ENCODE measurements at regions not wholly inside any gene's neighbourhood (a gene's known extent, or its start where the extent isn't known, plus 50 kb on each side); places are given as distances from the start of the nearest gene placed in this dataset.
"Not testable (repeated sequence)": the region's sequence is repeated elsewhere in the genome, so short reads cannot be mapped to it uniquely, and the experiment has no call there.

- H3K27ac ChIP-seq (ENCODE audit: low read length): no peak overlapping the region
- no peak overlapping the region for H3K9ac ChIP-seq (ENCODE audit: low read depth, low read length)
- H3K9me3 ChIP-seq (ENCODE audit: insufficient read depth, low read length, severe bottlenecking): peaks cover 3% of the 10 kb centered on the region
- no peaks in the 10 kb centered on the region for H3K36me3 ChIP-seq (ENCODE audit: insufficient read depth, low read length)
- peaks cover 26% of the 10 kb centered on the region for H3K4me1 ChIP-seq (ENCODE audit: insufficient read depth, low read length)
- H3K4me3 ChIP-seq (ENCODE audit: low read depth in 1 of 2, low read length in 2 of 2): no peak overlapping the region
- no peaks in the 10 kb centered on the region for H3K79me2 ChIP-seq (ENCODE audit: insufficient read depth, low read length)
- no peak overlapping the region for H3K4me2 ChIP-seq (ENCODE audit: insufficient read depth, low read length)
- TF ChIP-seq EZH2 (IDR thresholded peaks at IDR 0.05; ENCODE audit: borderline replicate concordance, low read depth, low read length, severe bottlenecking): no peak
- TF ChIP-seq, protein P1, sequence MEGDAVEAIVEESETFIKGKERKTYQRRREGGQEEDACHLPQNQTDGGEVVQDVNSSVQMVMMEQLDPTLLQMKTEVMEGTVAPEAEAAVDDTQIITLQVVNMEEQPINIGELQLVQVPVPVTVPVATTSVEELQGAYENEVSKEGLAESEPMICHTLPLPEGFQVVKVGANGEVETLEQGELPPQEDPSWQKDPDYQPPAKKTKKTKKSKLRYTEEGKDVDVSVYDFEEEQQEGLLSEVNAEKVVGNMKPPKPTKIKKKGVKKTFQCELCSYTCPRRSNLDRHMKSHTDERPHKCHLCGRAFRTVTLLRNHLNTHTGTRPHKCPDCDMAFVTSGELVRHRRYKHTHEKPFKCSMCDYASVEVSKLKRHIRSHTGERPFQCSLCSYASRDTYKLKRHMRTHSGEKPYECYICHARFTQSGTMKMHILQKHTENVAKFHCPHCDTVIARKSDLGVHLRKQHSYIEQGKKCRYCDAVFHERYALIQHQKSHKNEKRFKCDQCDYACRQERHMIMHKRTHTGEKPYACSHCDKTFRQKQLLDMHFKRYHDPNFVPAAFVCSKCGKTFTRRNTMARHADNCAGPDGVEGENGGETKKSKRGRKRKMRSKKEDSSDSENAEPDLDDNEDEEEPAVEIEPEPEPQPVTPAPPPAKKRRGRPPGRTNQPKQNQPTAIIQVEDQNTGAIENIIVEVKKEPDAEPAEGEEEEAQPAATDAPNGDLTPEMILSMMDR (IDR thresholded peaks at IDR 0.05; ENCODE audit: borderline replicate concordance, extremely low read depth, low read length, poor library complexity, severe bottlenecking): no peak
- H3K27me3 ChIP-seq (ENCODE audit: insufficient read depth, low read length, poor library complexity): no peaks in the 10 kb centered on the region
- no peak for ATAC-seq (ENCODE audit: insufficient read depth, low read depth)
- DNase-seq: no peak
- no peaks in the 10 kb centered on the region for H4K20me1 ChIP-seq (ENCODE audit: insufficient read depth, low read length)
- H2AFZ ChIP-seq (ENCODE audit: low read depth, low read length): no peak overlapping the region
Observed at GRCh38 chr20:30506100-30506499, 751.4 kb upstream of the DEFB115 start.

DNA sequence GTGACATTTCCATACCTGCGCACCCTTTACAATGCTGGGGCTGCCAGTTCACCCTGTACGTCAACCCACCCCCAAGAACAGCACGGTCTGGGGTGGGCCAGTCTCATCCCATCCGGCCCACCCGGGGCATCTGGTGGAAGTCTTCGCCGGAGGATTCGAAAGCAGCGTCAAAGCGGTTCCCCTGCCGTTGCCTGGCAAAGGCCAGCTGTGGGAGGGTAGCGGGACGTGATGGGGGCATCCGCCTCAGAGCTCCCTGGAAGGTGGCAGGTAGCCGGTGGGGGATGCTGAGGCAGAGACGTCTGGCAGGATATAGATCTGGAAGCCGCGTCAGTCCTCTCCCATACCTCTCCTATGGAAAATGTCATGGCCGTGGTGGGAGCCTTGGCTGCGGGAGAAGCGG, 749.1 kb upstream of the DEFB115 start:
- H3K9ac ChIP-seq (ENCODE audit: low read depth, low read length); ATAC-seq (ENCODE audit: insufficient read depth, low read depth); H3K79me2 ChIP-seq (ENCODE audit: insufficient read depth, low read length); H3K4me2 ChIP-seq (ENCODE audit: insufficient read depth, low read length); H3K36me3 ChIP-seq (ENCODE audit: insufficient read depth, low read length); H3K4me3 ChIP-seq (ENCODE audit: low read depth in 1 of 2, low read length in 2 of 2); H4K20me1 ChIP-seq (ENCODE audit: insufficient read depth, low read length); H3K27me3 ChIP-seq (ENCODE audit: insufficient read depth, low read length, poor library complexity); H2AFZ ChIP-seq (ENCODE audit: low read depth, low read length); H3K27ac ChIP-seq (ENCODE audit: low read length); DNase-seq: not testable (repeated sequence)
- H3K9me3 ChIP-seq (ENCODE audit: insufficient read depth, low read length, severe bottlenecking): peaks cover 17% of the 10 kb centered on the region
- peaks cover 10% of the 10 kb centered on the region for H3K4me1 ChIP-seq (ENCODE audit: insufficient read depth, low read length)

GRCh38 chr20:30511322-30512030, 746.0 kb upstream of the DEFB115 start:
- no peak for ATAC-seq (ENCODE audit: insufficient read depth, low read depth)

GRCh38 chr20:30513050-30513628, 744.3 kb upstream of the DEFB115 start:
- ATAC-seq (ENCODE audit: insufficient read depth, low read depth) (no peak), DNase-seq (no peak)
- no peak overlapping the region for H3K27ac ChIP-seq (ENCODE audit: low read length)
- H3K9me3 ChIP-seq (ENCODE audit: insufficient read depth, low read length, severe bottlenecking): peaks cover 22% of the 10 kb centered on the region
- H3K36me3 ChIP-seq (ENCODE audit: insufficient read depth, low read length): no peaks in the 10 kb centered on the region
- H3K4me1 ChIP-seq (ENCODE audit: insufficient read depth, low read length): no peaks in the 10 kb centered on the region
- H3K79me2 ChIP-seq (ENCODE audit: insufficient read depth, low read length): no peaks in the 10 kb centered on the region
- H3K4me2 ChIP-seq (ENCODE audit: insufficient read depth, low read length): no peak overlapping the region
- no peaks in the 10 kb centered on the region for H3K27me3 ChIP-seq (ENCODE audit: insufficient read depth, low read length, poor library complexity)
- no peak overlapping the region for H2AFZ ChIP-seq (ENCODE audit: low read depth, low read length)
- H3K4me3 ChIP-seq (ENCODE audit: low read depth in 1 of 2, low read length in 2 of 2): no peak overlapping the region
- no peak overlapping the region for H3K9ac ChIP-seq (ENCODE audit: low read depth, low read length)
- TF ChIP-seq, protein P1 (IDR thresholded peaks at IDR 0.05; ENCODE audit: borderline replicate concordance, extremely low read depth, low read length, poor library complexity, severe bottlenecking): no peak
- no peak for TF ChIP-seq EZH2 (IDR thresholded peaks at IDR 0.05; ENCODE audit: borderline replicate concordance, low read depth, low read length, severe bottlenecking)
- H4K20me1 ChIP-seq (ENCODE audit: insufficient read depth, low read length): no peaks in the 10 kb centered on the region

More at GRCh38 chr20:30511322-30512030, 746.0 kb upstream of the DEFB115 start:
- Histone ChIP-seq H3K36me3 (ENCODE audit: insufficient read depth, low read length) (no peaks in the 10 kb centered on the region), H3K27ac (ENCODE audit: low read length) (no peak overlapping the region), H4K20me1 (ENCODE audit: insufficient read depth, low read length) (no peaks in the 10 kb centered on the region), H3K9ac (ENCODE audit: low read depth, low read length) (no peak overlapping the region), H3K4me1 (ENCODE audit: insufficient read depth, low read length) (no peaks in the 10 kb centered on the region), H3K27me3 (ENCODE audit: insufficient read depth, low read length, poor library complexity) (no peaks in the 10 kb centered on the region), H3K4me2 (ENCODE audit: insufficient read depth, low read length) (no peak overlapping the region), H3K79me2 (ENCODE audit: insufficient read depth, low read length) (no peaks in the 10 kb centered on the region), H3K4me3 (ENCODE audit: low read depth in 1 of 2, low read length in 2 of 2) (no peak overlapping the region), H3K9me3 (ENCODE audit: insufficient read depth, low read length, severe bottlenecking) (peaks cover 22% of the 10 kb centered on the region), H2AFZ (ENCODE audit: low read depth, low read length) (no peak overlapping the region)
- TF ChIP-seq EZH2 (IDR thresholded peaks at IDR 0.05; ENCODE audit: borderline replicate concordance, low read depth, low read length, severe bottlenecking): no peak
- TF ChIP-seq, protein P1 (IDR thresholded peaks at IDR 0.05; ENCODE audit: borderline replicate concordance, extremely low read depth, low read length, poor library complexity, severe bottlenecking): no peak
- no peak for DNase-seq

- H3K4me2 ChIP-seq (ENCODE audit: insufficient read depth, low read length); H3K9ac ChIP-seq (ENCODE audit: low read depth, low read length); H3K4me1 ChIP-seq (ENCODE audit: insufficient read depth, low read length); DNase-seq; H3K79me2 ChIP-seq (ENCODE audit: insufficient read depth, low read length); H3K4me3 ChIP-seq (ENCODE audit: low read depth in 1 of 2, low read length in 2 of 2); H3K27me3 ChIP-seq (ENCODE audit: insufficient read depth, low read length, poor library complexity); ATAC-seq (ENCODE audit: insufficient read depth, low read depth); H2AFZ ChIP-seq (ENCODE audit: low read depth, low read length); H3K27ac ChIP-seq (ENCODE audit: low read length); H3K36me3 ChIP-seq (ENCODE audit: insufficient read depth, low read length); H4K20me1 ChIP-seq (ENCODE audit: insufficient read depth, low read length): not testable (repeated sequence)
- H3K9me3 ChIP-seq (ENCODE audit: insufficient read depth, low read length, severe bottlenecking): peaks cover 21% of the 10 kb centered on the region
Observed at GRCh38 chr20:30515915-30516314, 741.5 kb upstream of the DEFB115 start.

Measured in DND-41 (cell line).